GM21381 (cell line): ENCODE measurements at regions not wholly inside any gene's neighbourhood (a gene's known extent, or its start where the extent isn't known, plus 50 kb on each side); places are given as distances from the start of the nearest gene placed in this dataset.

Experiments
- ATAC-seq: cut with Tn5 transposase; IDR thresholded peaks from one replicate; pipeline ENCODE4 v1.9.1; 2021; ENCODE audit warnings: mild to moderate bottlenecking, moderate library complexity; ENCODE audit not compliant: unreplicated experiment

GRCh38 chr1:209341146-209341545 lies 242.4 kb upstream of the CAMK1G start:
- no peak for ATAC-seq

GRCh38 chr1:209341673-209342420 lies 241.7 kb upstream of the CAMK1G start:
- no peak for ATAC-seq

- ATAC-seq = no peak
Measured at GRCh38 chr1:209342441-209343175, 240.9 kb upstream of the CAMK1G start.

GRCh38 chr1:209343511-209343910 lies 240.0 kb upstream of the CAMK1G start:
- no peak for ATAC-seq

GRCh38 chr1:209344156-209344555 lies 239.4 kb upstream of the CAMK1G start:
- no peak for ATAC-seq

GRCh38 chr1:209349363-209350308 lies 233.9 kb upstream of the CAMK1G start:
- ATAC-seq = no peak

GRCh38 chr1:209353053-209353452 lies 230.5 kb upstream of the CAMK1G start:
- no peak for ATAC-seq

GRCh38 chr1:209354111-209354839 lies 229.2 kb upstream of the CAMK1G start:
- ATAC-seq = peak; percentile 87

- no peak for ATAC-seq
Measured at GRCh38 chr1:209354840-209355165, 228.7 kb upstream of the CAMK1G start.

GRCh38 chr1:209355415-209355814 lies 228.1 kb upstream of the CAMK1G start:
- ATAC-seq = no peak

- ATAC-seq = no peak
Measured at GRCh38 chr1:209356976-209357377, 226.5 kb upstream of the CAMK1G start.

GRCh38 chr1:209363112-209363511 lies 220.4 kb upstream of the CAMK1G start:
- ATAC-seq = no peak

- ATAC-seq = no peak
Measured at GRCh38 chr1:209364716-209365115, 218.8 kb upstream of the CAMK1G start.

GRCh38 chr1:209367061-209367772 lies 216.3 kb upstream of the CAMK1G start:
- no peak for ATAC-seq

GRCh38 chr1:209368864-209369598 lies 214.5 kb upstream of the CAMK1G start:
- no peak for ATAC-seq

GRCh38 chr1:209370241-209370995 lies 213.1 kb upstream of the CAMK1G start:
- no peak for ATAC-seq

GRCh38 chr1:209375097-209375496 lies 208.4 kb upstream of the CAMK1G start:
- ATAC-seq = no peak

GRCh38 chr1:209375671-209376365 lies 207.7 kb upstream of the CAMK1G start:
- ATAC-seq = no peak
